Neural progenitor cell (in vitro differentiated cells): ENCODE measurements at regions not wholly inside any gene's neighbourhood (a gene's known extent, or its start where the extent isn't known, plus 50 kb on each side); places are given as distances from the start of the nearest gene placed in this dataset.

Source experiments
- EZH2phosphoT487 ChIP-seq: fragments of 200-600 bp; sonication (generic); IDR thresholded peaks from 2 replicates; pipeline ENCODE4 v1.6.1; 2017; ENCODE audit warnings: antibody characterized with exemption
- TF ChIP-seq, protein P1 (sequence below): fragments of 200-600 bp; sonication (generic); IDR thresholded peaks from 2 replicates; pipeline ENCODE4 v1.5.1; 2017; ENCODE audit warnings: antibody characterized with exemption, mild to moderate bottlenecking

DNA sequence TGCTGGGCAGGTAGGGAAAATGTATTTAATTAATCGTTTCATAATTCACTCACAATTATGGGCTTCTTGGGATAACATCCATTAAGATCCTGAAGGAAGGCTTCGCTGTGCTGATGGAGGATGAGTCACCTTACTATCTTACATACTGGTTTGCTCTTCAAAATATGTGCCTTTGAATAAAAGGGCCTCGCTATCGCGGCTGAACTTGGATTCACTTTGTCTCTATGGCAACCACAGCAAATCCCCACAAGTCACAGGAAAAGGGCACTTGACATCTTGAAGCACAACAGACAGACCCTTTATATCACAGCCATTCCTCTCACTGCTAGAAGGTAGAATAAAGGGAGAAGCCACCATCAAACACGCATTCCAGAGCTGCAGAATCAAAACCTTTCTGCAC lies 141.3 kb upstream of the MYLIP start:
- TF ChIP-seq, protein P1, sequence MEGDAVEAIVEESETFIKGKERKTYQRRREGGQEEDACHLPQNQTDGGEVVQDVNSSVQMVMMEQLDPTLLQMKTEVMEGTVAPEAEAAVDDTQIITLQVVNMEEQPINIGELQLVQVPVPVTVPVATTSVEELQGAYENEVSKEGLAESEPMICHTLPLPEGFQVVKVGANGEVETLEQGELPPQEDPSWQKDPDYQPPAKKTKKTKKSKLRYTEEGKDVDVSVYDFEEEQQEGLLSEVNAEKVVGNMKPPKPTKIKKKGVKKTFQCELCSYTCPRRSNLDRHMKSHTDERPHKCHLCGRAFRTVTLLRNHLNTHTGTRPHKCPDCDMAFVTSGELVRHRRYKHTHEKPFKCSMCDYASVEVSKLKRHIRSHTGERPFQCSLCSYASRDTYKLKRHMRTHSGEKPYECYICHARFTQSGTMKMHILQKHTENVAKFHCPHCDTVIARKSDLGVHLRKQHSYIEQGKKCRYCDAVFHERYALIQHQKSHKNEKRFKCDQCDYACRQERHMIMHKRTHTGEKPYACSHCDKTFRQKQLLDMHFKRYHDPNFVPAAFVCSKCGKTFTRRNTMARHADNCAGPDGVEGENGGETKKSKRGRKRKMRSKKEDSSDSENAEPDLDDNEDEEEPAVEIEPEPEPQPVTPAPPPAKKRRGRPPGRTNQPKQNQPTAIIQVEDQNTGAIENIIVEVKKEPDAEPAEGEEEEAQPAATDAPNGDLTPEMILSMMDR = no peak
- no peak for TF ChIP-seq EZH2phosphoT487
